Choroid plexus epithelial cell (primary cell): ENCODE measurements at regions not wholly inside any gene's neighbourhood (a gene's known extent, or its start where the extent isn't known, plus 50 kb on each side); places are given as distances from the start of the nearest gene placed in this dataset.
"Not testable (repeated sequence)": the region's sequence is repeated elsewhere in the genome, so short reads cannot be mapped to it uniquely, and the experiment has no call there.

ENCODE experiments used
- DNase-seq: peaks from one replicate; pipeline ENCODE4 v3.0.0-alpha.2; 2010; ENCODE audit warnings: low read depth
- H3K4me3 ChIP-seq: 2 replicates; pipeline ENCODE4 v1.5.1; 2011; ENCODE audit warnings: low read depth, mild to moderate bottlenecking, control low read depth, low read length, moderate library complexity
- TF ChIP-seq, protein P1 (sequence below): conservative IDR thresholded peaks from 2 replicates; pipeline ENCODE4 v1.5.1; 2011; ENCODE audit warnings: low read depth, mild to moderate bottlenecking, control low read depth, inconsistent platforms, low read length, moderate library complexity

DNA sequence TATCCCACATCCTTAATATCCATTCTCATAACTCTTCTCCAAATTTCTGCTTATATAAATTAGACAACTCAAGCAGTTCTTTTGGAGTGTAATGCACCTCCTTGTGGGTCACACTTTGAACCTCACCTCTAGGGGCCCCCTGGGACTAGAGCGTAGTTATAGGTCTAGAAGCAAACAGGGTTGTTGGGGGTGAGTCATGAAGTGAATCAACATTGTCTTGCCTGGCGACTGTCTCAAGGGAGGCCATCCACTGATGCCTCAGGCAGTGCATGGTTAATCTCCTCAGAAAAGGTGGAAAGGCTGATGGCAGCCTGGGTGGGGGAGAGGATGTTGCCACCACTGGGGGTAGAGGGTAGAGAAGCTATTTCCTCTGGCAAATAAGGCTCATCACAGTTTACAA lies 129.1 kb downstream of the TNFRSF21 start:
- H3K4me3 ChIP-seq, result no peak overlapping the region
- TF ChIP-seq, protein P1, sequence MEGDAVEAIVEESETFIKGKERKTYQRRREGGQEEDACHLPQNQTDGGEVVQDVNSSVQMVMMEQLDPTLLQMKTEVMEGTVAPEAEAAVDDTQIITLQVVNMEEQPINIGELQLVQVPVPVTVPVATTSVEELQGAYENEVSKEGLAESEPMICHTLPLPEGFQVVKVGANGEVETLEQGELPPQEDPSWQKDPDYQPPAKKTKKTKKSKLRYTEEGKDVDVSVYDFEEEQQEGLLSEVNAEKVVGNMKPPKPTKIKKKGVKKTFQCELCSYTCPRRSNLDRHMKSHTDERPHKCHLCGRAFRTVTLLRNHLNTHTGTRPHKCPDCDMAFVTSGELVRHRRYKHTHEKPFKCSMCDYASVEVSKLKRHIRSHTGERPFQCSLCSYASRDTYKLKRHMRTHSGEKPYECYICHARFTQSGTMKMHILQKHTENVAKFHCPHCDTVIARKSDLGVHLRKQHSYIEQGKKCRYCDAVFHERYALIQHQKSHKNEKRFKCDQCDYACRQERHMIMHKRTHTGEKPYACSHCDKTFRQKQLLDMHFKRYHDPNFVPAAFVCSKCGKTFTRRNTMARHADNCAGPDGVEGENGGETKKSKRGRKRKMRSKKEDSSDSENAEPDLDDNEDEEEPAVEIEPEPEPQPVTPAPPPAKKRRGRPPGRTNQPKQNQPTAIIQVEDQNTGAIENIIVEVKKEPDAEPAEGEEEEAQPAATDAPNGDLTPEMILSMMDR, result no peak
- peak; percentile 60 for DNase-seq

DNA sequence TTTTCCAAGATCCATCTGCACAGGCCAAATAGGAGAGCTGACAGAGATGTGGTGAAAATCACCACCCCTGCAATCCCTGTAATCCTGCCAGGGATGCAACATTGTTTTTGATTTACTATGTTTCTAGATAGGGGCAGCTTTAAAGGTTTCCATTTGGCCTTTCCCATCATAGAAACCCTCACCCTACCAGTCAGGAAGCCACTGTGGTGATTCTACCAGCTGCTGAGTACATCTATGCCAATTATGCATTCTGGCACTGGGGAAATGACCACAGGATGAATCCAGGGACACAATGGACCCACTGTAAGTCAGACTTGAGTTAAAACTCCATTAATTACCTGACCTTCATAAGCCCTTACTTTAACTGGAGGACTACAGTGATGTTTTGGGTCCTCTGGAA lies 130.4 kb downstream of the TNFRSF21 start:
- no peak for DNase-seq
- H3K4me3 ChIP-seq, result no peak overlapping the region
- TF ChIP-seq, protein P1, result no peak

DNA sequence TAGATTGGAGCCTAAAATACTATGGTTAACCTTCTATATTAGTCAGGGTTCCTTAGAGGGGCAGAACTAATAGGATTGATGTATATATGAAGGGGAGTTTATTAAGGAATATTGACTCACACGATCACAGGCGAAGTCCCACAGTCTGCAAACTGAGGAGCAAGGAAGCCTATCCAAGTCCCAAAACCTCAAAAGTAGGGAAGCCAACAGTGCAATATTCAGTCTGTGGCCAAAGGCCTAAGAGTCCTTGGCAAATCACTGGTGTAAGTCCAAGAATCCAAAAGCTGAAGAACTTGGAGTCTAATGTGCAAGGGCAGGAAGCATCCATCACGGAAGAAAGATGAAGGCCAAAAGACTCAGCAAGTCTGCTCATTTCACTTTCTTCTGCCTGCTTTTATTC lies 133.5 kb upstream of the ADGRF1 start:
- TF ChIP-seq, protein P1, result no peak
- DNase-seq, result no peak
- no peak overlapping the region for H3K4me3 ChIP-seq

DNA sequence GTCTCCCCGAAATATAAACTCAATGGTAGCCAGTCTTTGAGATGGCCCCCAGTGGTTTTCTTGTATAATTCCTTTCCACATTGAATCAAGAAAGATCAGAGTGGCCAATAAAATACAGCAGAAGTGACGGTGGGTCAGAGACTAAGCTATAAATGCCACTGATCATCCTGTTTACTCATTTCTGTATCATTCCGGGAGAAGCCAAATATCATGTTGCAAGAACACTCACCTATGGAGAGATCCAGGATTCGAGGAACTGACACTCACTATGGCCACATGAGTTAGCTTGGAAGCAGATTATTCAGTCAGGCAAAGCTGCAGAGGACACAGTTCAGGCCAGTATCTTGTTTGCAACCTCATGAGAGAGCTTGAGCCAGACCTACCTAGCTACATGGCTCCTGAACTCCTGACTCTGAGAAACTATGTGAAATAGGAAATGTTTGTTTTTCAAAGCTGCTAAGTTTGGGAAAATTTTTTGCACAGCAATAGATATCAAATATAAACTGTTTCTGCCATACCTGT lies 132.4 kb upstream of the ADGRF1 start:
- TF ChIP-seq, protein P1, result no peak
- H3K4me3 ChIP-seq, result no peak overlapping the region
- no peak for DNase-seq

DNA sequence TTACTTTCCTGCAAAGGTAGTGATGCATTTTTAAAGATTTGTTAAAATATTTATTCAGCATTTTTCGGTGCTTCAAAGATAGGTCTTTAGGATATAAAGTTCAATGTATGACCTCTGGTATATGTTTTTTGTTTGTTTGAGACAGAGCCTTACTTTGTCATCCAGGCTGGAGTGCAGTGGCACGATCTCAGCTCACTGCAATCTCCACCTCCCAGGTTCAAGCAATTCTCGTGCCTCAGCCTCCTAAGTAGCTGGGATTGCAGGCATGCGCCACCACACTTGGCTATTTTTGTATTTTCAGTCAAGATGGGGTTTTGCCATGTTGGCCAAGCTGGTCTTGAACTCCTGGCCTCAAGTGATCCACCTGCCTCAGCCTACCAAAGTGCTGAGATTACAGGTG lies 131.9 kb upstream of the ADGRF1 start:
- DNase-seq, H3K4me3 ChIP-seq: not testable (repeated sequence)

DNA sequence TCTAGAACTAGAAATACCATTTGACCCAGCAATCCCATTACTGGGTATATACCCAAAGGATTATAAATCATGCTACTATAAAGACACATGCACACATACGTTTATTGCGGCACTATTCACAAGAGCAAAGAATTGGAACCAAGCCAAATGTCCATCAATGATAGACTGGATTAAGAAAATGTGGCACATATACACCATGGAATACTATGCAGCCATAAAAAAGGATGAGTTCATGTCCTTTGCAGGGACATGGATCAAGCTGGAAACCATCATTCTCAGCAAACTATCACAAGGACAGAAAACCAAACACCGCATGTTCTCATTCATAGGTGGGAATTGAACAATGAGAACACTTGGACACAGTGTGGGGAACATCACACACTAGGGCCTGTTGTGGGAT lies 131.0 kb upstream of the ADGRF1 start:
- H3K4me3 ChIP-seq, DNase-seq: not testable (repeated sequence)

DNA sequence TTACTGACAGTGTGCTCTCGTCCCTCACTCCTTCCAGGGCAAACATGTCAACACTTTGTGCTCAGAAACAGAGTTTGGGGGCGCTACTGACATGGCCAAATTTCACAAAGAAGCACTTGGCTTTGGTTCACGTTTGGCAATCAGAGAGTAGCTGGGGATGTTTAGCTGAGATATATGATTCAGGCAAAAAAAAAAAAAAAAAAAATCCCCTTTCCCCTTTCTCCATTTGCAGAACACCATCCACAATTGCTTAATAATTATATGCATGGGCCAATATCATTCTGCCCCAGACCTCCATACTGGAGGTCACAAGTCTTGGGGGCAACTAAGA lies 128.4 kb upstream of the ADGRF1 start:
- DNase-seq, result no peak
- TF ChIP-seq, protein P1, result no peak
- no peak overlapping the region for H3K4me3 ChIP-seq

DNA sequence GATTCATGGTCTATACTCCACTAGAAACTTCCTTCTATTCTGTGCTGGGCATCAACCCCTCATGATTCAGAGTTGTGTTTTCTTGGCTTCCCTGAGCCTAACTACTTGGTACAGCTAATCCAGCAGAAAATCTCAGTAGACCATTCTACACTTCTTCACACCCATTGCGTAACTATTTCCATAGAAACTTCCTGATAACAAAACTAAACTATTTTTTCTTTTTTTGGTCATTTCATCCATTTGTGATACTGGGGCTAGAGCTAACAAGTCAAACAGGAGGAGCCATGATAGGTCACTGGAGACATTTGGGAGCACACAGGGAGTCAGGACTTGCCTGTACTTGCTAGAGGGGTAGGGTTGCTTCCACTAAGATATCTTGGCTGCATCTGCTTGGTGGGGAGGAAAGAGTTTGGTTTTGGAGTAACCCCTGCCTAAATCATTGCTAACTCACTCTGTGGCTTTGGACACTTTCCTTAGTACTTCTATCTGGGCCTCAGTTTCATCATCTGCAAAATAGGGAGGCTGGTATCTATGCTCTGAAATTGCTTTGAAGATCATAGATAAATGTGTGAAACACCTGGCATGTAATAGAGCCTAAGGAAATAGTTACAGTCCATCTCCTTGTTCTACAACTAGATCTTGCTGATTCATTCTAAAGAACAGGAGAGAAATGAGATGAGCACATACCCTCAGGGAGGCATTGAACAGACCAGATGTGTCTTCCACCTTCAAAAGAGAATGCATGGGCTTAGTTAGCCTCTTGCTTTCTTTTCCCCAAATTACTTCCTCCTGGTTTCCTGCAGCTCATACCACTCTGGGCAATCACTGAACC lies 127.9 kb upstream of the ADGRF1 start:
- H3K4me3 ChIP-seq, result no peak overlapping the region
- TF ChIP-seq, protein P1, result no peak
- DNase-seq, result peak; percentile 71
